ENCODE measurements at regions not wholly inside any gene's neighbourhood (a gene's known extent, or its start where the extent isn't known, plus 50 kb on each side); places are given as distances from the start of the nearest gene placed in this dataset.

- TF ChIP-seq CREM (IDR thresholded peaks at IDR 0.05; ENCODE audit: low read depth) (no peak), CTCF (IDR thresholded peaks at IDR 0.05 in 2 of 3, conservative IDR thresholded peaks at IDR 0.05 in 1 of 3; ENCODE audit: insufficient read depth in 2 of 3, low read depth in 1 of 3, low read length in 3 of 3) (peak; percentile 71 to 84 (median 81)), TRIM24 (IDR thresholded peaks at IDR 0.05) (no peak), FOXM1 (IDR thresholded peaks at IDR 0.05; ENCODE audit: low read depth) (no peak), FOXM1 (CRISPR knock-in tag; IDR thresholded peaks at IDR 0.05; ENCODE audit: low read depth) (no peak), TAF1 (IDR thresholded peaks at IDR 0.05; ENCODE audit: control insufficient read depth, extremely low read depth, insufficient read depth, low read length, severe bottlenecking) (no peak), HNRNPH1 (optimal IDR thresholded peaks at IDR 0.05; ENCODE audit: low read depth, low read length) (no peak), ZNF217 (CRISPR knock-in tag; IDR thresholded peaks at IDR 0.05) (no peak), USF2 (CRISPR knock-in tag; IDR thresholded peaks at IDR 0.05) (no peak)
Observed at GRCh38 chr7:38107486-38107893, 70.6 kb upstream of the STARD3NL start.
